HG03097 (cell line): ENCODE measurements at regions not wholly inside any gene's neighbourhood (a gene's known extent, or its start where the extent isn't known, plus 50 kb on each side); places are given as distances from the start of the nearest gene placed in this dataset.
"Not testable (repeated sequence)": the region's sequence is repeated elsewhere in the genome, so short reads cannot be mapped to it uniquely, and the experiment has no call there.

Experiments used
- ATAC-seq: cut with Tn5 transposase; IDR thresholded peaks from one replicate; pipeline ENCODE4 v1.9.1; 2021; ENCODE audit not compliant: unreplicated experiment, low FRiP score

- ATAC-seq: no peak
Measured at GRCh38 chr21:17279663-17280062, 233.2 kb upstream of the CXADR start.

- ATAC-seq: not testable (repeated sequence)
Measured at GRCh38 chr21:17293016-17293562, 219.8 kb upstream of the CXADR start.

GRCh38 chr21:17295997-17296396, 216.8 kb upstream of the CXADR start:
- no peak for ATAC-seq

GRCh38 chr21:17299576-17299975, 213.3 kb upstream of the CXADR start:
- ATAC-seq: not testable (repeated sequence)

GRCh38 chr21:17327715-17328114, 185.1 kb upstream of the CXADR start:
- ATAC-seq: not testable (repeated sequence)

- ATAC-seq: no peak
Measured at GRCh38 chr21:17334484-17334883, 178.4 kb upstream of the CXADR start.

- no peak for ATAC-seq
Measured at GRCh38 chr21:17340081-17340480, 172.8 kb upstream of the CXADR start.

GRCh38 chr21:17343055-17343454, 169.8 kb upstream of the CXADR start:
- ATAC-seq: no peak

GRCh38 chr21:17348357-17348756, 164.5 kb upstream of the CXADR start:
- ATAC-seq: no peak

- ATAC-seq: no peak
Measured at GRCh38 chr21:17348849-17349248, 164.0 kb upstream of the CXADR start.

- ATAC-seq: no peak
Measured at GRCh38 chr21:17351766-17352165, 161.1 kb upstream of the CXADR start.

- no peak for ATAC-seq
Measured at GRCh38 chr21:17352996-17353655, 159.7 kb upstream of the CXADR start.

GRCh38 chr21:17359781-17360180, 153.1 kb upstream of the CXADR start:
- ATAC-seq: no peak

- no peak for ATAC-seq
Measured at GRCh38 chr21:17368748-17369363, 144.0 kb upstream of the CXADR start.

GRCh38 chr21:17370263-17370662, 142.6 kb upstream of the CXADR start:
- no peak for ATAC-seq

- ATAC-seq: no peak
Measured at GRCh38 chr21:17370916-17371315, 141.9 kb upstream of the CXADR start.

- no peak for ATAC-seq
Measured at GRCh38 chr21:17371450-17371849, 141.4 kb upstream of the CXADR start.

GRCh38 chr21:17372200-17372599, 140.6 kb upstream of the CXADR start:
- ATAC-seq: no peak

- no peak for ATAC-seq
Measured at GRCh38 chr21:17386498-17386897, 126.3 kb upstream of the CXADR start.

- no peak for ATAC-seq
Measured at GRCh38 chr21:17387030-17387617, 125.7 kb upstream of the CXADR start.

GRCh38 chr21:17388226-17388625, 124.6 kb upstream of the CXADR start:
- ATAC-seq: no peak

- no peak for ATAC-seq
Measured at GRCh38 chr21:17389311-17389710, 123.5 kb upstream of the CXADR start.
